Omental fat pad (tissue), 3 donors: ENCODE measurements at regions not wholly inside any gene's neighbourhood (a gene's known extent, or its start where the extent isn't known, plus 50 kb on each side); places are given as distances from the start of the nearest gene placed in this dataset.

Source experiments
- ATAC-seq: fragments of 150-250 bp; one replicate; pipeline ENCODE4 v1.9.1; 2016; ENCODE audit warnings: mild to moderate bottlenecking, moderate library complexity; ENCODE audit not compliant: low FRiP score
- DNase-seq: peaks from one replicate; pipeline ENCODE4 v3.0.0-alpha.2; 2019; ENCODE audit warnings: low spot score
- CTCF ChIP-seq, 3 donors: fragments of 450-650 bp; IDR thresholded peaks; one replicate each; pipeline ENCODE4 v1.5.1; 2016 to 2017; ENCODE audit warnings: antibody characterized with exemption in 3 of 3, mild to moderate bottlenecking in 3 of 3, moderate library complexity in 2 of 3

- TF ChIP-seq CTCF (IDR thresholded peaks at IDR 0.05), result no peak
- no peak for ATAC-seq
- no peak for DNase-seq
Observed at GRCh38 chr9:103898550-103898949, 195.6 kb upstream of the SMC2 start.

- DNase-seq (no peak), ATAC-seq (no peak)
- no peak for TF ChIP-seq CTCF (IDR thresholded peaks at IDR 0.05)
Observed at GRCh38 chr9:103899866-103900265, 194.2 kb upstream of the SMC2 start.

GRCh38 chr9:103900466-103900865 is 193.6 kb upstream of the SMC2 start:
- ATAC-seq, result no peak
- no peak for DNase-seq
- no peak for TF ChIP-seq CTCF (IDR thresholded peaks at IDR 0.05)

GRCh38 chr9:103902263-103902662 is 191.8 kb upstream of the SMC2 start:
- ATAC-seq (no peak), DNase-seq (no peak)

GRCh38 chr9:103904242-103904641 is 189.9 kb upstream of the SMC2 start:
- no peak for TF ChIP-seq CTCF (IDR thresholded peaks at IDR 0.05)
- DNase-seq (no peak), ATAC-seq (no peak)

More at GRCh38 chr9:103902263-103902662, 191.8 kb upstream of the SMC2 start:
- TF ChIP-seq CTCF (IDR thresholded peaks at IDR 0.05), result no peak

GRCh38 chr9:103913899-103914298 is 180.2 kb upstream of the SMC2 start:
- no peak for DNase-seq
- no peak for TF ChIP-seq CTCF (IDR thresholded peaks at IDR 0.05)

GRCh38 chr9:103919605-103920209 is 174.4 kb upstream of the SMC2 start:
- TF ChIP-seq CTCF (IDR thresholded peaks at IDR 0.05), result no peak
- DNase-seq (no peak), ATAC-seq (no peak)

More at GRCh38 chr9:103913899-103914298, 180.2 kb upstream of the SMC2 start:
- ATAC-seq, result no peak
